BLaER1 treated with 17β-estradiol and CSF1 and Interleukin-3, amounts not matched to agents 10 nM and 100 nM (cell line): ENCODE measurements at regions not wholly inside any gene's neighbourhood (a gene's known extent, or its start where the extent isn't known, plus 50 kb on each side); places are given as distances from the start of the nearest gene placed in this dataset.

Experiments used
- H3K27ac ChIP-seq, 11 experiments: shearing (Covaris generic); formaldehyde crosslinking; 2 replicates each; pipeline ENCODE4 v1.8.1; 2022
- H3K27me3 ChIP-seq, 11 experiments: shearing (Covaris generic); formaldehyde crosslinking; 2 replicates each; pipeline ENCODE4 v1.8.1; 2022
- H3K36me3 ChIP-seq, 11 experiments: shearing (Covaris generic); formaldehyde crosslinking; 2 replicates each; pipeline ENCODE4 v1.8.1; 2022
- H3K4me1 ChIP-seq, 10 experiments: shearing (Covaris generic); formaldehyde crosslinking; 2 replicates each; pipeline ENCODE4 v1.8.1; 2022
- H3K4me2 ChIP-seq, 11 experiments: shearing (Covaris generic); formaldehyde crosslinking; 2 replicates each; pipeline ENCODE4 v1.8.1; 2022
- H3K4me3 ChIP-seq, 10 experiments: shearing (Covaris generic); formaldehyde crosslinking; 2 replicates each; pipeline ENCODE4 v1.8.1; 2022
- H3K9ac ChIP-seq, 11 experiments: shearing (Covaris generic); formaldehyde crosslinking; 2 replicates each; pipeline ENCODE4 v1.8.1; 2022
- H3K9me3 ChIP-seq, 11 experiments: shearing (Covaris generic); formaldehyde crosslinking; replicated peaks in 1 of 11; 2 replicates each; pipeline ENCODE4 v1.8.1; 2022
- H4K20me1 ChIP-seq, 11 experiments: shearing (Covaris generic); formaldehyde crosslinking; 2 replicates each; pipeline ENCODE4 v1.8.1; 2022
- Cebpa-rat ChIP-seq, 11 experiments: shearing (Covaris generic); IDR thresholded peaks; 2 replicates each; pipeline ENCODE4 v1.8.1; 2022

- H3K4me3 ChIP-seq: no peak overlapping the region
- no peaks in the 10 kb centered on the region for H3K9me3 ChIP-seq
- no peak overlapping the region for H3K4me2 ChIP-seq
- H3K27ac ChIP-seq: no peak overlapping the region
- no peak overlapping the region for H3K9ac ChIP-seq
- no peaks in the 10 kb centered on the region for H3K36me3 ChIP-seq
- no peaks in the 10 kb centered on the region for H3K27me3 ChIP-seq
- peaks cover 5 to 16% (median 13%) of the 10 kb centered on the region in 10 experiments; a peak in 18 of 20 replicates for H3K4me1 ChIP-seq
- TF ChIP-seq Cebpa-rat (IDR thresholded peaks at IDR 0.05): no peak
- no peaks in the 10 kb centered on the region for H4K20me1 ChIP-seq
Measured at GRCh38 chr18:22844628-22845027, 88.5 kb upstream of the RBBP8 start.

- no peak for TF ChIP-seq Cebpa-rat (IDR thresholded peaks at IDR 0.05)
- no peaks in the 10 kb centered on the region for H3K27me3 ChIP-seq
- peaks cover 5 to 16% (median 13%) of the 10 kb centered on the region in 10 experiments; a peak in 18 of 20 replicates for H3K4me1 ChIP-seq
- H4K20me1 ChIP-seq: no peaks in the 10 kb centered on the region
- no peak overlapping the region for H3K4me3 ChIP-seq
- no peak overlapping the region for H3K9ac ChIP-seq
- H3K4me2 ChIP-seq: no peak overlapping the region
- no peaks in the 10 kb centered on the region for H3K9me3 ChIP-seq
- no peak overlapping the region for H3K27ac ChIP-seq
- H3K36me3 ChIP-seq: no peaks in the 10 kb centered on the region
Measured at GRCh38 chr18:22846088-22846683, 86.9 kb upstream of the RBBP8 start.

GRCh38 chr18:22846697-22847096 lies 86.4 kb upstream of the RBBP8 start:
- Histone ChIP-seq H3K9ac (no peak overlapping the region), H4K20me1 (no peaks in the 10 kb centered on the region), H3K9me3 (no peaks in the 10 kb centered on the region), H3K27ac (no peak overlapping the region), H3K36me3 (no peaks in the 10 kb centered on the region), H3K4me1 (peaks cover 5 to 16% (median 13%) of the 10 kb centered on the region in 10 experiments; a peak in 18 of 20 replicates), H3K4me3 (no peak overlapping the region), H3K4me2 (peak overlapping the region in 5 of 11 experiments; percentile 32 to 50 (median 49); a peak in 8 of 22 replicates), H3K27me3 (no peaks in the 10 kb centered on the region)
- no peak for TF ChIP-seq Cebpa-rat (IDR thresholded peaks at IDR 0.05)

GRCh38 chr18:22847392-22847791 lies 85.7 kb upstream of the RBBP8 start:
- Histone ChIP-seq H3K4me2 (peak overlapping the region in 10 of 11 experiments; percentile 13 to 54 (median 46); a peak in 16 of 22 replicates), H3K4me1 (peaks cover 5 to 16% (median 13%) of the 10 kb centered on the region in 10 experiments; a peak in 18 of 20 replicates), H3K27ac (no peak overlapping the region), H3K4me3 (no peak overlapping the region), H3K36me3 (no peaks in the 10 kb centered on the region), H3K9ac (no peak overlapping the region), H3K9me3 (no peaks in the 10 kb centered on the region), H4K20me1 (no peaks in the 10 kb centered on the region), H3K27me3 (no peaks in the 10 kb centered on the region)
- TF ChIP-seq Cebpa-rat (IDR thresholded peaks at IDR 0.05): no peak

- H3K36me3 ChIP-seq: no peaks in the 10 kb centered on the region
- H3K9me3 ChIP-seq: no peaks in the 10 kb centered on the region
- no peak overlapping the region for H3K4me3 ChIP-seq
- no peaks in the 10 kb centered on the region for H3K27me3 ChIP-seq
- H3K27ac ChIP-seq: no peak overlapping the region
- no peaks in the 10 kb centered on the region for H4K20me1 ChIP-seq
- H3K9ac ChIP-seq: no peak overlapping the region
- peak overlapping the region in 7 of 11 experiments; percentile 32 to 54 (median 50); a peak in 9 of 22 replicates for H3K4me2 ChIP-seq
- TF ChIP-seq Cebpa-rat (IDR thresholded peaks at IDR 0.05): no peak
- H3K4me1 ChIP-seq: peaks cover 5 to 16% (median 13%) of the 10 kb centered on the region in 10 experiments; a peak in 18 of 20 replicates
Measured at GRCh38 chr18:22847867-22848451, 85.2 kb upstream of the RBBP8 start.

- no peak overlapping the region for H3K4me3 ChIP-seq
- no peaks in the 10 kb centered on the region for H3K27me3 ChIP-seq
- H4K20me1 ChIP-seq: no peaks in the 10 kb centered on the region
- peaks cover 5 to 16% (median 13%) of the 10 kb centered on the region in 10 experiments; a peak in 18 of 20 replicates for H3K4me1 ChIP-seq
- H3K4me2 ChIP-seq: no peak overlapping the region
- H3K9ac ChIP-seq: no peak overlapping the region
- no peaks in the 10 kb centered on the region for H3K9me3 ChIP-seq
- no peak overlapping the region for H3K27ac ChIP-seq
- TF ChIP-seq Cebpa-rat (IDR thresholded peaks at IDR 0.05): no peak
- no peaks in the 10 kb centered on the region for H3K36me3 ChIP-seq
Measured at GRCh38 chr18:22848615-22849014, 84.5 kb upstream of the RBBP8 start.

GRCh38 chr18:22856870-22857269 lies 76.3 kb upstream of the RBBP8 start:
- H3K4me1 ChIP-seq: no peaks in the 10 kb centered on the region
- H3K27ac ChIP-seq: no peak overlapping the region
- H3K36me3 ChIP-seq: no peaks in the 10 kb centered on the region
- H3K9ac ChIP-seq: no peak overlapping the region
- H3K4me2 ChIP-seq: no peak overlapping the region
- no peak for TF ChIP-seq Cebpa-rat (IDR thresholded peaks at IDR 0.05)
- no peaks in the 10 kb centered on the region for H4K20me1 ChIP-seq
- no peaks in the 10 kb centered on the region for H3K9me3 ChIP-seq
- H3K4me3 ChIP-seq: no peak overlapping the region
- H3K27me3 ChIP-seq: no peaks in the 10 kb centered on the region

GRCh38 chr18:22858121-22858520 lies 75.0 kb upstream of the RBBP8 start:
- Histone ChIP-seq H3K9ac (no peak overlapping the region), H4K20me1 (no peaks in the 10 kb centered on the region), H3K9me3 (no peaks in the 10 kb centered on the region), H3K27ac (no peak overlapping the region), H3K36me3 (no peaks in the 10 kb centered on the region), H3K4me2 (no peak overlapping the region), H3K4me3 (no peak overlapping the region), H3K27me3 (no peaks in the 10 kb centered on the region), H3K4me1 (no peaks in the 10 kb centered on the region)
- TF ChIP-seq Cebpa-rat (IDR thresholded peaks at IDR 0.05): no peak

GRCh38 chr18:22860807-22861206 lies 72.3 kb upstream of the RBBP8 start:
- no peak overlapping the region for H3K27ac ChIP-seq
- no peaks in the 10 kb centered on the region for H3K36me3 ChIP-seq
- H3K9ac ChIP-seq: no peak overlapping the region
- TF ChIP-seq Cebpa-rat (IDR thresholded peaks at IDR 0.05): no peak
- no peaks in the 10 kb centered on the region for H4K20me1 ChIP-seq
- H3K4me2 ChIP-seq: no peak overlapping the region
- no peaks in the 10 kb centered on the region for H3K27me3 ChIP-seq
- H3K4me3 ChIP-seq: no peak overlapping the region
- no peaks in the 10 kb centered on the region for H3K9me3 ChIP-seq
- H3K4me1 ChIP-seq: no peaks in the 10 kb centered on the region
